GM21367 (cell line): ENCODE measurements at regions not wholly inside any gene's neighbourhood (a gene's known extent, or its start where the extent isn't known, plus 50 kb on each side); places are given as distances from the start of the nearest gene placed in this dataset.

ENCODE experiments used
- ATAC-seq: cut with Tn5 transposase; IDR thresholded peaks from one replicate; pipeline ENCODE4 v1.9.1; 2021; ENCODE audit not compliant: unreplicated experiment

GRCh38 chr2:196314157-196314556 is 142.8 kb upstream of the STK17B start:
- no peak for ATAC-seq

GRCh38 chr2:196314780-196315179 is 143.4 kb upstream of the STK17B start:
- ATAC-seq: no peak

- no peak for ATAC-seq
Measured at GRCh38 chr2:196315388-196316049, 144.1 kb upstream of the STK17B start.

GRCh38 chr2:196316050-196316430 is 144.7 kb upstream of the STK17B start:
- no peak for ATAC-seq

GRCh38 chr2:196318517-196319377 is 147.4 kb upstream of the STK17B start:
- ATAC-seq: no peak

GRCh38 chr2:196322973-196323810 is 151.8 kb upstream of the STK17B start:
- ATAC-seq: no peak

- ATAC-seq: no peak
Measured at GRCh38 chr2:196324211-196324610, 152.8 kb upstream of the STK17B start.

- no peak for ATAC-seq
Measured at GRCh38 chr2:196328088-196328680, 156.8 kb upstream of the STK17B start.

- no peak for ATAC-seq
Measured at GRCh38 chr2:196329959-196330358, 158.6 kb upstream of the STK17B start.

- no peak for ATAC-seq
Measured at GRCh38 chr2:196330645-196331044, 159.3 kb upstream of the STK17B start.

- no peak for ATAC-seq
Measured at GRCh38 chr2:196331143-196331542, 159.8 kb upstream of the STK17B start.

GRCh38 chr2:196331851-196332250 is 160.5 kb upstream of the STK17B start:
- no peak for ATAC-seq

GRCh38 chr2:196333397-196333796 is 162.0 kb upstream of the STK17B start:
- ATAC-seq: no peak

- ATAC-seq: no peak
Measured at GRCh38 chr2:196334710-196335109, 163.3 kb upstream of the STK17B start.

- no peak for ATAC-seq
Measured at GRCh38 chr2:196335221-196335634, 163.8 kb upstream of the STK17B start.

- ATAC-seq: no peak
Measured at GRCh38 chr2:196336207-196336606, 164.8 kb upstream of the STK17B start.

- no peak for ATAC-seq
Measured at GRCh38 chr2:196336715-196337114, 165.3 kb upstream of the STK17B start.

GRCh38 chr2:196337208-196337953 is 166.0 kb upstream of the STK17B start:
- no peak for ATAC-seq

- no peak for ATAC-seq
Measured at GRCh38 chr2:196338440-196338839, 167.1 kb upstream of the STK17B start.

- ATAC-seq: no peak
Measured at GRCh38 chr2:196341277-196341841, 170.0 kb upstream of the STK17B start.
